IMR-90 (cell line): ENCODE measurements at regions not wholly inside any gene's neighbourhood (a gene's known extent, or its start where the extent isn't known, plus 50 kb on each side); places are given as distances from the start of the nearest gene placed in this dataset.

ENCODE experiments used
- ATAC-seq: fragments of 200-7000 bp; cut with Tn5 transposase; 2 replicates; pipeline ENCODE4 v1.9.1; 2020; ENCODE audit warnings: low read depth, mild to moderate bottlenecking, moderate library complexity
- BruUV-seq: library from RNA; stranded (reverse); fragments of 400-500 nt; replicated peaks from 2 replicates; lab custom pipeline; 2021; lab: Mats Ljungman, UMichigan
- CTCF ChIA-PET: fragments of 300-600 bp; formaldehyde crosslinking; extraction: SDS; loops from one replicate; lab custom pipeline; 2021; ENCODE audit warnings: antibody characterized with exemption; lab: Yijun Ruan, JAX
- POLR2A ChIA-PET: fragments of 300-600 bp; sonication (Branson Sonifier 250); formaldehyde crosslinking; loops from one replicate; lab custom pipeline; 2022; ENCODE audit warnings: antibody characterized with exemption; ENCODE audit not compliant: unreplicated experiment; lab: Charles Lee
- DNase-seq: peaks from one replicate; pipeline ENCODE4 v3.0.0; 2013
- H2AFZ ChIP-seq: replicated peaks from 2 replicates; pipeline ENCODE3; 2013; ENCODE audit warnings: low read length, mild to moderate bottlenecking; ENCODE audit not compliant: poor library complexity
- H2AK5ac ChIP-seq: 2 replicates; pipeline ENCODE4 v1.6.1; 2013; ENCODE audit warnings: low read depth, low read length, inconsistent platforms
- H2AK9ac ChIP-seq: replicated peaks from 2 replicates; pipeline ENCODE3; 2013; ENCODE audit warnings: mild to moderate bottlenecking, low read depth, low read length, moderate library complexity; ENCODE audit not compliant: poor library complexity
- H2BK120ac ChIP-seq: 2 replicates; pipeline ENCODE4 v1.6.1; 2013; ENCODE audit warnings: low read depth, low read length, inconsistent platforms
- H2BK15ac ChIP-seq: 3 replicates; pipeline ENCODE4 v1.6.1; 2013; ENCODE audit warnings: low read depth, low read length, inconsistent platforms
- H2BK20ac ChIP-seq: 2 replicates; pipeline ENCODE4 v1.6.1; 2013; ENCODE audit warnings: low read depth, mild to moderate bottlenecking, inconsistent platforms, low read length, moderate library complexity
- H2BK5ac ChIP-seq: 2 replicates; pipeline ENCODE4 v1.6.1; 2013; ENCODE audit warnings: mild to moderate bottlenecking, low read depth, low read length, inconsistent platforms; ENCODE audit not compliant: poor library complexity, severe bottlenecking
- H3K14ac ChIP-seq: replicated peaks from 2 replicates; pipeline ENCODE4 v1.6.1; 2013; ENCODE audit warnings: low read depth, low read length, inconsistent platforms
- H3K18ac ChIP-seq: 2 replicates; pipeline ENCODE4 v1.6.1; 2013; ENCODE audit warnings: low read depth, low read length, control low read depth
- H3K23ac ChIP-seq: 2 replicates; pipeline ENCODE4 v1.6.1; 2013; ENCODE audit warnings: low read depth, low read length, inconsistent platforms
- H3K27ac ChIP-seq: 2 replicates; pipeline ENCODE4 v1.5.1; 2013; ENCODE audit warnings: mild to moderate bottlenecking, control low read depth, low read length; ENCODE audit not compliant: insufficient read depth
- H3K27me3 ChIP-seq: 2 replicates; pipeline ENCODE4 v1.6.1; 2013; ENCODE audit warnings: low read length; ENCODE audit not compliant: control insufficient read depth, insufficient read depth
- H3K36me3 ChIP-seq: 2 replicates; pipeline ENCODE4 v1.6.1; 2013; ENCODE audit warnings: low read length, mixed read lengths; ENCODE audit not compliant: control insufficient read depth, insufficient read depth
- H3K4ac ChIP-seq: 2 replicates; pipeline ENCODE4 v1.6.1; 2013; ENCODE audit warnings: low read depth, low read length, inconsistent platforms
- H3K4me1 ChIP-seq: 2 replicates; pipeline ENCODE4 v1.6.1; 2013; ENCODE audit warnings: low read length, mixed read lengths; ENCODE audit not compliant: control insufficient read depth, insufficient read depth
- H3K4me2 ChIP-seq: 2 replicates; pipeline ENCODE4 v1.6.1; 2013; ENCODE audit warnings: low read depth, mild to moderate bottlenecking, control low read depth, low read length, moderate library complexity
- H3K4me3 ChIP-seq: 2 replicates; pipeline ENCODE4 v1.5.1; 2013; ENCODE audit warnings: low read depth, mild to moderate bottlenecking, control low read depth, low read length, moderate library complexity; ENCODE audit not compliant: insufficient read depth
- H3K56ac ChIP-seq: 2 replicates; pipeline ENCODE4 v1.6.1; 2013; ENCODE audit warnings: low read length, inconsistent platforms; ENCODE audit not compliant: insufficient read depth; ENCODE audit errors: extremely low read depth
- H3K79me1 ChIP-seq, 2 experiments: 2 replicates each; pipeline ENCODE4 v1.6.1; 2013; ENCODE audit warnings: low read length in 2 of 2, inconsistent platforms in 1 of 2, low read depth in 1 of 2
- H3K9ac ChIP-seq: 2 replicates; pipeline ENCODE4 v1.6.1; 2013; ENCODE audit warnings: low read depth, low read length, control low read depth
- H3K9me1 ChIP-seq: 2 replicates; pipeline ENCODE4 v1.6.1; 2013; ENCODE audit warnings: low read length, inconsistent platforms; ENCODE audit not compliant: insufficient read depth
- H3K9me3 ChIP-seq: 2 replicates; pipeline ENCODE4 v1.6.1; 2013; ENCODE audit warnings: low read length; ENCODE audit not compliant: control insufficient read depth, insufficient read depth
- H4K20me1 ChIP-seq: 2 replicates; pipeline ENCODE4 v1.6.1; 2013; ENCODE audit warnings: low read length, inconsistent platforms; ENCODE audit not compliant: insufficient read depth
- H4K5ac ChIP-seq: 2 replicates; pipeline ENCODE4 v1.6.1; 2013; ENCODE audit warnings: mild to moderate bottlenecking, low read depth, low read length, control low read depth
- H4K8ac ChIP-seq, 2 experiments: 2 replicates each; pipeline ENCODE4 v1.6.1; 2013; ENCODE audit warnings: low read depth in 2 of 2, low read length in 2 of 2, control low read depth in 1 of 2, inconsistent platforms in 1 of 2
- H4K91ac ChIP-seq: 2 replicates; pipeline ENCODE4 v1.6.1; 2013; ENCODE audit warnings: low read depth, low read length, inconsistent platforms; ENCODE audit not compliant: insufficient read depth
- FOS ChIP-seq: fragments of 150-350 bp; IDR thresholded peaks from 2 replicates; pipeline ENCODE4 v1.6.1; 2016; ENCODE audit warnings: low read depth, low read length
- POLR2A ChIP-seq: IDR thresholded peaks from 2 replicates; pipeline ENCODE4 v1.6.1; 2012; ENCODE audit warnings: mild to moderate bottlenecking, low read depth, low read length
- WGBS, 2 experiments: methylation state at CpG; one replicate each; pipeline versions ENCODE4 v1.1.5 to v1.1.7; 2013; ENCODE audit warnings: missing lambda C conversion rate in 2 of 2; ENCODE audit not compliant: insufficient read length in 1 of 2; ENCODE audit errors: extremely low coverage in 2 of 2; 5-methylcytosine and 5-hydroxymethylcytosine counted together
- dilution Hi-C: fragments of 300-500 bp; cut with HindIII; formaldehyde crosslinking; loops from one replicate; pipeline ENCODE4 v1.14.3; 2018; ENCODE audit warnings: low sequenced_read_pairs; ENCODE audit not compliant: unreplicated experiment
- in situ Hi-C: fragments of 300-500 bp; cut with MboI; formaldehyde crosslinking; loops from 3 replicates; pipeline ENCODE4 v1.14.3; 2019; ENCODE audit warnings: low sequenced_read_pairs, inconsistent platforms, mixed read lengths
- intact Hi-C: fragments of 100-400 bp; cut with micrococcal nuclease; formaldehyde crosslinking; loops from 2 replicates; pipeline ENCODE4 v1.10.0; 2022
- TF ChIP-seq, protein P1 (sequence below): conservative IDR thresholded peaks from 2 replicates; pipeline ENCODE4 v1.5.1; 2012; ENCODE audit warnings: mild to moderate bottlenecking, low read depth, low read length, improper control_type of control experiment

- no peak overlapping the region for H2AFZ ChIP-seq
- CTCF ChIA-PET: no interaction called here
Measured at GRCh38 chr3:10688126-10688525, 127.9 kb upstream of the SLC6A11 start.

More at GRCh38 chr3:10688126-10688525, 127.9 kb upstream of the SLC6A11 start:
- H4K20me1 ChIP-seq: no peaks in the 10 kb centered on the region; the same call in none of the 2 replicates
- H3K27me3 ChIP-seq: peaks cover 2% of the 10 kb centered on the region; the same call in 1 of the 2 replicates
- H3K18ac ChIP-seq: no peak overlapping the region
- WGBS, 2 experiments: no CpG with 5 or more reads among the region's 1 CpG
- intact Hi-C loops (no loop called here), dilution Hi-C loops (no loop called here), in situ Hi-C loops (no loop called here)
- no peak overlapping the region for H2BK20ac ChIP-seq
- no peak overlapping the region for H3K27ac ChIP-seq
- H3K4me1 ChIP-seq: no peaks in the 10 kb centered on the region
- no peaks in the 10 kb centered on the region for H3K79me1 ChIP-seq
- no peak overlapping the region for H2AK5ac ChIP-seq
- no peak overlapping the region for H2BK5ac ChIP-seq
- H4K91ac ChIP-seq: no peak overlapping the region
- no peaks in the 10 kb centered on the region for H3K36me3 ChIP-seq
- no peak overlapping the region for H4K8ac ChIP-seq
- no peak for ATAC-seq
- no peak overlapping the region for H2BK15ac ChIP-seq
- POLR2A ChIA-PET: no interaction called here
- H2BK120ac ChIP-seq: no peak overlapping the region
- no peak overlapping the region for H3K9ac ChIP-seq
- H3K9me3 ChIP-seq: no peaks in the 10 kb centered on the region
- no TSS peak for BruUV-seq
- no peak overlapping the region for H3K4me3 ChIP-seq
- H3K23ac ChIP-seq: no peak overlapping the region
- no peak overlapping the region for H3K4me2 ChIP-seq
- H2AK9ac ChIP-seq: no peak overlapping the region
- no peak overlapping the region for H4K5ac ChIP-seq
- DNase-seq: no peak
- no peak overlapping the region for H3K4ac ChIP-seq
- TF ChIP-seq POLR2A (no peak), FOS (no peak)
- TF ChIP-seq, protein P1, sequence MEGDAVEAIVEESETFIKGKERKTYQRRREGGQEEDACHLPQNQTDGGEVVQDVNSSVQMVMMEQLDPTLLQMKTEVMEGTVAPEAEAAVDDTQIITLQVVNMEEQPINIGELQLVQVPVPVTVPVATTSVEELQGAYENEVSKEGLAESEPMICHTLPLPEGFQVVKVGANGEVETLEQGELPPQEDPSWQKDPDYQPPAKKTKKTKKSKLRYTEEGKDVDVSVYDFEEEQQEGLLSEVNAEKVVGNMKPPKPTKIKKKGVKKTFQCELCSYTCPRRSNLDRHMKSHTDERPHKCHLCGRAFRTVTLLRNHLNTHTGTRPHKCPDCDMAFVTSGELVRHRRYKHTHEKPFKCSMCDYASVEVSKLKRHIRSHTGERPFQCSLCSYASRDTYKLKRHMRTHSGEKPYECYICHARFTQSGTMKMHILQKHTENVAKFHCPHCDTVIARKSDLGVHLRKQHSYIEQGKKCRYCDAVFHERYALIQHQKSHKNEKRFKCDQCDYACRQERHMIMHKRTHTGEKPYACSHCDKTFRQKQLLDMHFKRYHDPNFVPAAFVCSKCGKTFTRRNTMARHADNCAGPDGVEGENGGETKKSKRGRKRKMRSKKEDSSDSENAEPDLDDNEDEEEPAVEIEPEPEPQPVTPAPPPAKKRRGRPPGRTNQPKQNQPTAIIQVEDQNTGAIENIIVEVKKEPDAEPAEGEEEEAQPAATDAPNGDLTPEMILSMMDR: no peak
- H3K56ac ChIP-seq: no peak overlapping the region
- no peak overlapping the region for H3K14ac ChIP-seq
- no peaks in the 10 kb centered on the region for H3K9me1 ChIP-seq
